AG04449 (cell line): ENCODE measurements at regions not wholly inside any gene's neighbourhood (a gene's known extent, or its start where the extent isn't known, plus 50 kb on each side); places are given as distances from the start of the nearest gene placed in this dataset.

Experiments
- CTCF ChIA-PET: fragments of 350-600 bp; formaldehyde crosslinking; extraction: SDS; loops from one replicate; lab custom pipeline; 2021; ENCODE audit warnings: antibody characterized with exemption; lab: Yijun Ruan, JAX
- POLR2A ChIA-PET: fragments of 400-600, 350-600 bp; formaldehyde crosslinking; extraction: SDS; loops from one replicate; lab custom pipeline; 2020; ENCODE audit warnings: antibody characterized with exemption, inconsistent platforms; lab: Yijun Ruan, JAX
- DNase-seq: peaks from one replicate; pipeline ENCODE4 v3.0.0-alpha.2; 2010; ENCODE audit warnings: low read depth, low spot score
- H3K4me3 ChIP-seq: 2 replicates; pipeline ENCODE4 v1.5.1; 2011; ENCODE audit warnings: low read depth, mild to moderate bottlenecking, control low read depth, low read length
- TF ChIP-seq, protein P1 (sequence below): IDR thresholded peaks from one replicate; pipeline ENCODE4 v1.5.1; 2011; ENCODE audit warnings: mild to moderate bottlenecking, moderate library complexity, low read length, control low read depth, inconsistent platforms; ENCODE audit not compliant: insufficient read depth; ENCODE audit errors: missing control alignments

DNA sequence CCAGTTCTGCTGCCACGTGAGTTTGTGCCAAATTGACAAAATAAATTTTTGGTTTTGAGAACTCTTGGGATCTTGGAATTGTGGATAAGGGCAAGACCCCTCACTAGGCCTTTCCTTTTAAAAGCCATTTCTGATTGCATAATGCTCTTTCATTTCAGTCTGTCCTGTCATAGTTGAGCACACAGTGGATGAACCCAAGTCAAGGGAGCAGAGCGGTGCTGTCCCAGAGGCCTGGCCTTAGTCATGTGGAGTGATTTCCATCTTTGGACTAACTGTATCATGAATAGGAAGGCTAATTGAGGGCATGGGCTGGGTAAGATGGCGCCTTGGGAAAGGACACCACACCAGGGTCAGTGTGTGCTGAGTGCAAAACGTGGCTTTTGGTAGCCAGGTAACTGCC is 304.0 kb downstream of the UACA start:
- CTCF ChIA-PET: interaction anchor here (0.6 to 2.4 kb wide), 11 partner anchors 8 to 983 kb away, joined by 3 to 9 read pairs (median 4); no protein-coding TSS in a partner anchor
- TF ChIP-seq, protein P1, sequence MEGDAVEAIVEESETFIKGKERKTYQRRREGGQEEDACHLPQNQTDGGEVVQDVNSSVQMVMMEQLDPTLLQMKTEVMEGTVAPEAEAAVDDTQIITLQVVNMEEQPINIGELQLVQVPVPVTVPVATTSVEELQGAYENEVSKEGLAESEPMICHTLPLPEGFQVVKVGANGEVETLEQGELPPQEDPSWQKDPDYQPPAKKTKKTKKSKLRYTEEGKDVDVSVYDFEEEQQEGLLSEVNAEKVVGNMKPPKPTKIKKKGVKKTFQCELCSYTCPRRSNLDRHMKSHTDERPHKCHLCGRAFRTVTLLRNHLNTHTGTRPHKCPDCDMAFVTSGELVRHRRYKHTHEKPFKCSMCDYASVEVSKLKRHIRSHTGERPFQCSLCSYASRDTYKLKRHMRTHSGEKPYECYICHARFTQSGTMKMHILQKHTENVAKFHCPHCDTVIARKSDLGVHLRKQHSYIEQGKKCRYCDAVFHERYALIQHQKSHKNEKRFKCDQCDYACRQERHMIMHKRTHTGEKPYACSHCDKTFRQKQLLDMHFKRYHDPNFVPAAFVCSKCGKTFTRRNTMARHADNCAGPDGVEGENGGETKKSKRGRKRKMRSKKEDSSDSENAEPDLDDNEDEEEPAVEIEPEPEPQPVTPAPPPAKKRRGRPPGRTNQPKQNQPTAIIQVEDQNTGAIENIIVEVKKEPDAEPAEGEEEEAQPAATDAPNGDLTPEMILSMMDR: no peak
- no peak overlapping the region for H3K4me3 ChIP-seq
- DNase-seq: no peak
- POLR2A ChIA-PET: no interaction called here

DNA sequence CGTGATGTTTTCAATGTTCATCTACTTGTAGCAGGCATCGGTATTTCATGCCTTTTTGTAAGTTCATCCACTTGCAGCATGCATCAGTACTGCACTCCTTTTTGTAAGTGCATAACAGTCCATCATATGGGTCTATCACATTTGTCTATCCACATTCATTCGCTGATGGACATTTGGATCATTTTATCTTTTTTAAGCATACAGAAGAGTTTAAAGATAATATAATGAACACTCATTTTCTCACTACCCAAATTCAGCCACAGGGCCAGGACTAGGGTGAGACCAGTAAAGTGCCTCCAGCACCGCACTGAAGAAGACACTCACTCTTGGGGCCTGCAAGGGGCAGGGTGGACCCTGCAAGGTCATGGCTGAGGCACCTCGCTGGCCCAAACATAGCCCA is 309.6 kb downstream of the UACA start:
- CTCF ChIA-PET: no interaction called here
- H3K4me3 ChIP-seq: no peak overlapping the region
- TF ChIP-seq, protein P1: no peak
- DNase-seq: no peak
- POLR2A ChIA-PET: no interaction called here

DNA sequence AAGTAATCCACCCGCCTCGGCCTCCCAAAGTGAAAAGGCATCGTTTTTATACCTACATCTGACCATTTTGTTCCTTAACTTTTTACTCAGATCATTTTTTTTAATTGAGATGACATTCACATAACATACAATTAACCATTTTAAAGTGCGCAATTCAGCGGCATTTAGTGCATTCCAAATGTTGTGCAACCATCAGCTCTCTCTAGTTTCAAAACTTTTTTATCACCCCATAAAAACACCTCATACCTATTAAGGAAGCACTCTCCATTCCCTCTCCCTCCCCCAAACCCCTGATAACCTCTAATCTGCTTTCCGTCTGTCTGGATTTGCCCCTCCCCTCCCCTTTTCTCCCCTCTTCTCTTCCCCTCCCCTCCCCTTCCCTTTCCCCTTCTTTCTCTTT is 310.1 kb downstream of the UACA start:
- TF ChIP-seq, protein P1: no peak
- ChIA-PET CTCF (no interaction called here), POLR2A (no interaction called here)
- DNase-seq: no peak
- H3K4me3 ChIP-seq: no peak overlapping the region

DNA sequence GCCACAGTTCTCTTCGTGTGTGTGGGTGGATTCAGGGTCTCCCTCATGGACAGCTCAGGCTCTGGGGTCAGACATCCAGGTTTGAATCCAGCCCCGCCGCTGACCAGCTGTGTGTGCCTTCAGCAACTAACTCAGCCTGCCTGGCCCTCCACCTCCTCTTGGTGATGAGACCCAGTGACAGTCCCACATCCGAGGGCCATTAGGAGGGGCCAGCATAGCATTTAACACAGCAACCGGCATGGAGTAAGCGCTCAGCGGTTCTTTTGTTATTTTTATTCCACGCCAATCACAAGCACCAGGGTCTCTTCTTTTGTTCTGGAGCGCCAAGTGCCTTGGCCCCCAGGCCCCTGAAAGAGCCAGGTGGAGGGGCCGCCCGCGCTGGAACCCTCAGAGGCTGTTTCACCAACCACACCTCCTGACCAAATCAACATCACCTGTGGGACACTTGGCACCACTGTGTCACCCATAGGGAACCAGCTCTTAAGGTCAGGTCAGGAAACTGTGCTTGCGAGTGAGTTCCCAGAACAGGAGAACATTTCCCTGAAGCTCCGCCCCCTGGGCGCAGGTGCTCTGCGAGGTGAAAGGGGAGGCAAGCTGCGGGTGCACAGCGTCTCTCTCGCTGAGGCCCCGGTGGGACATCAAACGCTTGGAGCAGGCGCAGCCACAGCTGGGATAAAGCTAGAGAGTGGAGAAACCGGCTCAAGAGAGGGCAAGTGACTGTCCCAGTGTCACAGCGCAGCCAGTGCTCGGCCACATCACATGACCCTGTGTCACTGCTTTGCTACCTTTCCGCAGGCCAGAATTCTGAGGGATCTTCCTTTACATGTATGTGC is 311.3 kb downstream of the UACA start:
- no peak for DNase-seq
- TF ChIP-seq, protein P1: no peak
- POLR2A ChIA-PET: no interaction called here
- no peak overlapping the region for H3K4me3 ChIP-seq
- CTCF ChIA-PET: interaction anchor here (0.9 to 1.6 kb wide), 4 partner anchors 8 to 973 kb away, joined by 3 to 9 read pairs (median 6); no protein-coding TSS in a partner anchor

DNA sequence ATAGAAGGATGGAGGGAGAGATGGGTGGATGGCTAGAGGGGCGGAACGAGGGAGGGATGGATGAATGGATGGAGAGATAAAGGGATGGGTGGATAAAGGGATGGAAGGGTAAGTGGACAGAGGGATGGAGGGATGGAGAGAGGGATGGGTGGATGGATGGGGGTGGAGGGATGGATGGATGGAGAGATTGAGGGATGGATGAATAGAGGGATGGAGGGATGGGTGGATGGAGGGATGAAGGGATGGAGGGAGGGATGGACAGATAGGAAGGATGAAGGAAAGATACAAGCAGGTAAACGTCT is 313.3 kb downstream of the UACA start:
- no peak for DNase-seq
- ChIA-PET POLR2A (no interaction called here), CTCF (no interaction called here)
- no peak overlapping the region for H3K4me3 ChIP-seq
- TF ChIP-seq, protein P1: no peak

DNA sequence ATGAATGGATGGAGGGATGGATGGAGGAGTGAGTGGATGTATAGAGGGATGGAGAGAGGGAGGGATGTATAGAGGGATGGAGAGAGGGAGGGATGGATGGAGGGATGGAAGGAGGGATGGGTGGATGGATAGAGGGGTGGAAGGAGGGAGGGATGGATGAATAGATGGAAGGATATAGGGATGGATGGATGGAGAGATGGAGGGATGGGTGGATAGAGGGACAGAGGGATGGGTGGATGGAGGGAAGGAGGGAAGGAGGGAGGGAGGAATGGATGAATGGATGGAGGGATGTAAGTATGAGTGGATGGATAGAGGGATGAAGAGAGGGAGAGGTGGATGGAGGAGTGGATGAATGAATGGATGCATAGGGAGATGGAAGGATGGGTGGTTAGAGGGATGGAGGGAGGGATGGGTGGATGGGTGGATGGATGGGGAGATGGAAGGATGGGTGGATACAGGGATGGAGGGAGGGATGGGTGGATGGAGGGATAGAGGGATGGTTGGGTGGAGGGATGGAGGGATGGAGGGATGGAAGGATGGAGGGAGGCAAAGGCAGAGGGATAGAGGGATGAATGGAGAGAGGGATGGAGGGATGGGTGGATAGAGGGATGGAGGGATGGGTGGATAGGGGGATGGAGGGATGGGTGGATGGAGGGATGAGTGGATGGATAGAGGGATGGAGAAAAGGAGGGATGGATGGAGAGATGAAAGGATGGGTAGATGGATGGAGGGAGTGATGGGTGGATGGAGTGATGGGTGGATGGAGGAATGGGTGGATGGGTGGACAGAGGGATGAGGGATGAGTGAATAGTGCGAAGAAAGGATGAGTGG is 313.8 kb downstream of the UACA start:
- CTCF ChIA-PET: no interaction called here
- TF ChIP-seq, protein P1: no peak
- POLR2A ChIA-PET: no interaction called here
- no peak overlapping the region for H3K4me3 ChIP-seq
- no peak for DNase-seq
